OCI-LY7 (cell line): ENCODE measurements at regions not wholly inside any gene's neighbourhood (a gene's known extent, or its start where the extent isn't known, plus 50 kb on each side); places are given as distances from the start of the nearest gene placed in this dataset.

Experiments
- BruUV-seq: library from RNA; stranded (reverse); fragments of 400-500 nt; replicated peaks from 2 replicates; lab custom pipeline; 2021; lab: Mats Ljungman, UMichigan
- CTCF ChIA-PET: fragments of 300-600 bp; sonication (Branson Sonifier 250); formaldehyde crosslinking; loops from one replicate; lab custom pipeline; 2022; ENCODE audit warnings: antibody characterized with exemption; ENCODE audit not compliant: unreplicated experiment; lab: Charles Lee
- POLR2A ChIA-PET: fragments of 300-600 bp; sonication (Branson Sonifier 250); formaldehyde crosslinking; loops from one replicate; lab custom pipeline; 2022; ENCODE audit warnings: antibody characterized with exemption; lab: Charles Lee
- DNase-seq: peaks from one replicate; pipeline ENCODE4 v3.0.0-alpha.2; 2015; ENCODE audit warnings: low spot score
- H2AFZ ChIP-seq: fragments of 200-600 bp; sonication (generic), shearing (Covaris generic); 2 replicates; pipeline ENCODE4 v1.6.1; 2014; ENCODE audit warnings: mild to moderate bottlenecking, antibody characterized with exemption, low read length, moderate library complexity
- H3K27ac ChIP-seq: fragments of 200-600 bp; sonication (generic); 2 replicates; pipeline ENCODE4 v1.5.1; 2014; ENCODE audit warnings: mixed run types, low read depth, mild to moderate bottlenecking, moderate library complexity, low read length, inconsistent platforms; ENCODE audit not compliant: poor library complexity, severe bottlenecking
- H3K36me3 ChIP-seq: fragments of 200-600 bp; sonication (generic); 2 replicates; pipeline ENCODE4 v1.6.1; 2014; ENCODE audit warnings: mild to moderate bottlenecking, antibody characterized with exemption, low read length, moderate library complexity, mixed read lengths; ENCODE audit not compliant: insufficient read depth
- H3K4me1 ChIP-seq: fragments of 200-600 bp; sonication (generic); 2 replicates; pipeline ENCODE4 v1.5.1; 2014; ENCODE audit warnings: mild to moderate bottlenecking, low read length; ENCODE audit not compliant: insufficient read depth, poor library complexity, severe bottlenecking
- H3K4me2 ChIP-seq: fragments of 200-600 bp; sonication (generic); 2 replicates; pipeline ENCODE4 v1.6.1; 2014; ENCODE audit warnings: mild to moderate bottlenecking, low read length
- H3K4me3 ChIP-seq: fragments of 200-600 bp; sonication (generic); 2 replicates; pipeline ENCODE4 v1.5.1; 2014; ENCODE audit warnings: mild to moderate bottlenecking, low read depth, low read length; ENCODE audit not compliant: poor library complexity, severe bottlenecking
- H3K79me2 ChIP-seq: fragments of 200-600 bp; sonication (generic); 2 replicates; pipeline ENCODE4 v1.6.1; 2016; ENCODE audit warnings: low read depth, mild to moderate bottlenecking, low read length, moderate library complexity, mixed read lengths; ENCODE audit not compliant: insufficient read depth
- H3K9me2 ChIP-seq: fragments of 200-600 bp; sonication (generic); 2 replicates; pipeline ENCODE4 v1.6.1; 2016; ENCODE audit warnings: mild to moderate bottlenecking, low read length, mixed read lengths; ENCODE audit not compliant: insufficient read depth
- H3K9me3 ChIP-seq: fragments of 200-600 bp; sonication (generic); 2 replicates; pipeline ENCODE4 v1.6.1; 2014; ENCODE audit warnings: mild to moderate bottlenecking, mixed run types, low read length, mixed read lengths
- H4K20me1 ChIP-seq: fragments of 200-600 bp; sonication (generic); 2 replicates; pipeline ENCODE4 v1.6.1; 2014; ENCODE audit warnings: mild to moderate bottlenecking, antibody characterized with exemption, low read length, moderate library complexity, mixed read lengths; ENCODE audit not compliant: insufficient read depth
- EZH2phosphoT487 ChIP-seq: fragments of 200-600 bp; sonication (generic); IDR thresholded peaks from 2 replicates; pipeline ENCODE4 v1.6.1; 2018; ENCODE audit warnings: low read depth, borderline replicate concordance, mild to moderate bottlenecking, mixed run types, antibody characterized with exemption, low read length, moderate library complexity, mixed read lengths
- intact Hi-C: fragments of 100-400 bp; cut with micrococcal nuclease; formaldehyde crosslinking; loops from one replicate; pipeline ENCODE4 v1.10.0; 2022; ENCODE audit not compliant: unreplicated experiment
- TF ChIP-seq, protein P1 (sequence below): fragments of 200-600 bp; sonication (generic); conservative IDR thresholded peaks from 2 replicates; pipeline ENCODE4 v1.5.1; 2014; ENCODE audit warnings: mild to moderate bottlenecking, antibody characterized with exemption, low read length, moderate library complexity, mixed read lengths

DNA sequence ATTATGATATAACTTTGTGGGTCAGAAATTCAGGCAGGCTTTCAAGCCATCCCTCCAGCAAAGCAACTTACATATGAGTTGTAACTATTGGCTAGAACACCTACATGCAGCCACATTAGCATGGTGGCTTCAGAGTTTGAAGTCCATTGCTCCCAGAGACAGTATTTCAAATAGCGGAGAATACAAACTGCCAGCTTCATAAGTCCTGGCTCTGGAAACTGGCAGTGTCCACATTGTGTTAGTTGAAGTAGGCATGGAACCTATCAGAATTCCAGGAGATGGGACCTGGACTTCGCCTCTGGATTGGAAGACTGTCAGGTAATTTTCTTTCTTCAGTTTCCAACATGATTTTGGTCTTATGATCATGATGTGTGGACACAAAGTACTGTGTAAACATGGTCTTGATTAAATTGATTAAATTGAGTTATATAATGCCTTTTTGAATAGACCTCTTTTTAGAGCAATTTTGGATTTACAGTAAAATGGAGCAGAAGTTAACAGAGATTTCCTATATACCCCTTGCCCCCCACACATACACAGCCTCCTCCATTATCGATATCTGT is 209.9 kb upstream of the NAV2 start:
- TF ChIP-seq, protein P1, sequence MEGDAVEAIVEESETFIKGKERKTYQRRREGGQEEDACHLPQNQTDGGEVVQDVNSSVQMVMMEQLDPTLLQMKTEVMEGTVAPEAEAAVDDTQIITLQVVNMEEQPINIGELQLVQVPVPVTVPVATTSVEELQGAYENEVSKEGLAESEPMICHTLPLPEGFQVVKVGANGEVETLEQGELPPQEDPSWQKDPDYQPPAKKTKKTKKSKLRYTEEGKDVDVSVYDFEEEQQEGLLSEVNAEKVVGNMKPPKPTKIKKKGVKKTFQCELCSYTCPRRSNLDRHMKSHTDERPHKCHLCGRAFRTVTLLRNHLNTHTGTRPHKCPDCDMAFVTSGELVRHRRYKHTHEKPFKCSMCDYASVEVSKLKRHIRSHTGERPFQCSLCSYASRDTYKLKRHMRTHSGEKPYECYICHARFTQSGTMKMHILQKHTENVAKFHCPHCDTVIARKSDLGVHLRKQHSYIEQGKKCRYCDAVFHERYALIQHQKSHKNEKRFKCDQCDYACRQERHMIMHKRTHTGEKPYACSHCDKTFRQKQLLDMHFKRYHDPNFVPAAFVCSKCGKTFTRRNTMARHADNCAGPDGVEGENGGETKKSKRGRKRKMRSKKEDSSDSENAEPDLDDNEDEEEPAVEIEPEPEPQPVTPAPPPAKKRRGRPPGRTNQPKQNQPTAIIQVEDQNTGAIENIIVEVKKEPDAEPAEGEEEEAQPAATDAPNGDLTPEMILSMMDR: no peak
- no peak for TF ChIP-seq EZH2phosphoT487
- Histone ChIP-seq H4K20me1 (no peaks in the 10 kb centered on the region), H2AFZ (no peak overlapping the region), H3K9me2 (no peaks in the 10 kb centered on the region), H3K9me3 (no peaks in the 10 kb centered on the region), H3K4me3 (no peak overlapping the region), H3K36me3 (no peaks in the 10 kb centered on the region), H3K4me1 (no peaks in the 10 kb centered on the region), H3K4me2 (no peak overlapping the region), H3K79me2 (no peaks in the 10 kb centered on the region), H3K27ac (no peak overlapping the region)
- intact Hi-C loops: no loop called here
- ChIA-PET CTCF (no interaction called here), POLR2A (interaction anchor here (0.7 kb wide), 1 partner anchor 10 kb away, joined by 3 read pairs; no protein-coding TSS in a partner anchor)
- no peak for DNase-seq
- BruUV-seq: no TSS peak

DNA sequence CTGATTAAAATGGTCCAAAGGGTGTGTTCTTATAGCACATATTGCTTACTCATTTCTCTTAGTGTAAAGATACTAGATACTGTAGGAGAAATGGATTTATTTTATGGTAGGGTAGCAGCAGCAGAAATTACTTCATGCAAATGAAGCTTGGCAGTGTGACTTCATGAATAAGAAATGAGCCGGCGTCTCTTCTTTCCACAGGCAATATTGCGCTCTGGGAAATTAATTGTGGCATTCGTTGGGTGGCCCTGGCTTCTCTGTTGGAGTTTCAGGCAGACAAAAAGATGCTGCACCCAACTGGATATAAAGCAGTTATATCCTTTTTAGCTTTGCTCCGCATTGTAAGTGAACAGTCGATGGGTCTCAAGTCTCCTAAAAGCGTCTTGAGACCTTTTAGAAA is 211.0 kb upstream of the NAV2 start:
- Histone ChIP-seq H2AFZ (no peak overlapping the region), H4K20me1 (no peaks in the 10 kb centered on the region), H3K9me3 (no peaks in the 10 kb centered on the region), H3K27ac (no peak overlapping the region), H3K36me3 (no peaks in the 10 kb centered on the region), H3K4me1 (no peaks in the 10 kb centered on the region), H3K9me2 (no peaks in the 10 kb centered on the region), H3K4me2 (no peak overlapping the region), H3K79me2 (no peaks in the 10 kb centered on the region), H3K4me3 (no peak overlapping the region)
- ChIA-PET CTCF (no interaction called here), POLR2A (no interaction called here)
- TF ChIP-seq, protein P1: no peak
- no peak for TF ChIP-seq EZH2phosphoT487
- intact Hi-C loops: no loop called here
- no peak for DNase-seq
- BruUV-seq: no TSS peak

DNA sequence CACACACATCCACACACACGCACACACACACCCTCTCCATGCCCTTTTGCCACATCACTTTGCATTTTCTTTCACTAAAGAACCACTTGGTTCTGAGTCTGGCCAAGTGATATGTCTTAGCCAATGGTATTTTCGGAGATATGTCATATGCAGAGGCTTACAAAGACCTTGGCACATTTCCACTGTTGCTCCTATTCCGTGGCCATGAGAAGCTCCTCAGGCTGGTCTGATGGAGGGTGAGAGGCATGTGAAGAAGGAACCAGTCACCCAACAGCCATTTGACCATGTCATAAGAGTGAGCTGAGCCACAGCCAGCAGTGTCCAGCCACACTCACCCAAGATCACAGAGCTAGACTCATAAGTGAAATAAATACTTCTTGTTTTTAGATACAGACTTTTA is 212.6 kb upstream of the NAV2 start:
- ChIA-PET POLR2A (no interaction called here), CTCF (no interaction called here)
- Histone ChIP-seq H3K9me3 (no peaks in the 10 kb centered on the region), H3K4me2 (no peak overlapping the region), H3K79me2 (no peaks in the 10 kb centered on the region), H4K20me1 (no peaks in the 10 kb centered on the region), H3K9me2 (no peaks in the 10 kb centered on the region), H2AFZ (no peak overlapping the region), H3K36me3 (no peaks in the 10 kb centered on the region), H3K4me3 (no peak overlapping the region), H3K4me1 (no peaks in the 10 kb centered on the region), H3K27ac (no peak overlapping the region)
- TF ChIP-seq, protein P1: no peak
- no peak for TF ChIP-seq EZH2phosphoT487
- no peak for DNase-seq
- BruUV-seq: no TSS peak
- intact Hi-C loops: no loop called here
